Caco-2 (cell line): ENCODE measurements at regions not wholly inside any gene's neighbourhood (a gene's known extent, or its start where the extent isn't known, plus 50 kb on each side); places are given as distances from the start of the nearest gene placed in this dataset.

Experiments used
- BruUV-seq: library from RNA; stranded (reverse); fragments of 400-500 nt; replicated peaks from 2 replicates; lab custom pipeline; 2021; lab: Mats Ljungman, UMichigan
- CTCF ChIA-PET: fragments of 300-600 bp; sonication (Branson Sonifier 250); formaldehyde crosslinking; loops from one replicate; lab custom pipeline; 2022; ENCODE audit warnings: antibody characterized with exemption; lab: Charles Lee
- POLR2A ChIA-PET: fragments of 300-600 bp; sonication (Branson Sonifier 250); formaldehyde crosslinking; loops from one replicate; lab custom pipeline; 2022; ENCODE audit warnings: antibody characterized with exemption; lab: Charles Lee
- DNase-seq, 2 experiments: peaks; one replicate each; pipeline versions ENCODE4 v3.0.0 to v3.0.0-alpha.2; 2020 to 2022
- H3K27me3 ChIP-seq: replicated peaks from 2 replicates; pipeline ENCODE4 v1.6.0; 2011; ENCODE audit warnings: low read length; ENCODE audit not compliant: control insufficient read depth, insufficient read depth
- H3K36me3 ChIP-seq: 2 replicates; pipeline ENCODE4 v1.5.1; 2011; ENCODE audit warnings: low read length; ENCODE audit not compliant: control insufficient read depth, insufficient read depth
- H3K4me1 ChIP-seq: fragments of 250-450 bp; sonication (Bioruptor Pico); 2 replicates; pipeline ENCODE4 v1.5.1; 2020; ENCODE audit warnings: mild to moderate bottlenecking
- H3K4me3 ChIP-seq: 2 replicates; pipeline ENCODE4 v1.5.1; 2011; ENCODE audit warnings: low read depth, mild to moderate bottlenecking, control low read depth, low read length
- H3K9me3 ChIP-seq: fragments of 250-450 bp; sonication (Bioruptor Pico); 2 replicates; pipeline ENCODE4 v1.5.1; 2020; ENCODE audit warnings: mild to moderate bottlenecking, moderate library complexity
- H3K27ac Mint-ChIP-seq: one replicate; pipeline ENCODE4 v1.8.0; 2022; ENCODE audit warnings: mixed read lengths; ENCODE audit not compliant: unreplicated experiment
- H3K27me3 Mint-ChIP-seq: one replicate; pipeline ENCODE4 v1.8.0; 2022; ENCODE audit warnings: mixed read lengths; ENCODE audit not compliant: insufficient read depth, unreplicated experiment
- H3K36me3 Mint-ChIP-seq: one replicate; pipeline ENCODE4 v1.8.0; 2022; ENCODE audit warnings: mild to moderate bottlenecking, mixed read lengths; ENCODE audit not compliant: insufficient read depth, unreplicated experiment
- H3K4me1 Mint-ChIP-seq: one replicate; pipeline ENCODE4 v1.8.0; 2022; ENCODE audit warnings: low read depth, mixed read lengths; ENCODE audit not compliant: unreplicated experiment
- H3K4me3 Mint-ChIP-seq: one replicate; pipeline ENCODE4 v1.8.0; 2022; ENCODE audit warnings: mild to moderate bottlenecking, moderate library complexity, mixed read lengths; ENCODE audit not compliant: unreplicated experiment
- H3K9me3 Mint-ChIP-seq: one replicate; pipeline ENCODE4 v1.8.0; 2022; ENCODE audit warnings: mixed read lengths; ENCODE audit not compliant: unreplicated experiment
- CTCF ChIP-seq, 2 experiments: fragments of 200-600 bp in 1 of 2; IDR thresholded peaks; 1 replicate in 1 of 2; 2 replicates in 1 of 2; pipeline versions ENCODE4 v1.5.1 to v1.8.0; 2011 to 2022; ENCODE audit warnings: antibody characterized with exemption in 1 of 2, control low read depth in 1 of 2, inconsistent platforms in 1 of 2, low read depth in 1 of 2, low read length in 1 of 2, mild to moderate bottlenecking in 1 of 2, moderate library complexity in 1 of 2; ENCODE audit not compliant: insufficient read depth in 1 of 2, severe bottlenecking in 1 of 2, unreplicated experiment in 1 of 2
- intact Hi-C: fragments of 100-400 bp; cut with micrococcal nuclease; formaldehyde crosslinking; loops from one replicate; pipeline ENCODE4 v1.10.0; 2022; ENCODE audit not compliant: unreplicated experiment

GRCh38 chr11:126140926-126141280, 70.5 kb downstream of the RPUSD4 start:
- Histone ChIP-seq H3K27me3 (no peaks in the 10 kb centered on the region), H3K4me3 (no peak overlapping the region), H3K36me3 (no peaks in the 10 kb centered on the region), H3K4me1 (no peaks in the 10 kb centered on the region), H3K9me3 (no peaks in the 10 kb centered on the region; the same call in 1 of the 2 replicates)
- ChIA-PET CTCF (interaction anchor here (1.2 kb wide), 1 partner anchor 53 kb away, joined by 4 read pairs; no protein-coding TSS in a partner anchor), POLR2A (no interaction called here)
- no peaks in the 10 kb centered on the region for H3K27me3 Mint-ChIP-seq
- no TSS peak for BruUV-seq
- intact Hi-C loops: loop anchor here (1.0 to 5.0 kb wide), 3 partner anchors 46 to 219 kb away; no protein-coding TSS in a partner anchor
- TF ChIP-seq CTCF (IDR thresholded peaks at IDR 0.05; ENCODE audit: insufficient read depth in 1 of 2, low read depth in 1 of 2, low read length in 1 of 2, severe bottlenecking in 1 of 2, unreplicated experiment in 1 of 2): no peak
- no peaks in the 10 kb centered on the region for H3K36me3 Mint-ChIP-seq
- no peaks in the 10 kb centered on the region for H3K9me3 Mint-ChIP-seq
- no peaks in the 10 kb centered on the region for H3K4me1 Mint-ChIP-seq
- H3K4me3 Mint-ChIP-seq: no peak overlapping the region
- H3K27ac Mint-ChIP-seq: no peak overlapping the region
- no peak for DNase-seq

- DNase-seq: no peak
- H3K4me3 ChIP-seq: no peak overlapping the region
- H3K36me3 ChIP-seq: no peaks in the 10 kb centered on the region
- ChIA-PET POLR2A (no interaction called here), CTCF (interaction anchor here (0.8 to 1.2 kb wide), 2 partner anchors 20 to 54 kb away, joined by 3 to 4 read pairs; no protein-coding TSS in a partner anchor)
- no peaks in the 10 kb centered on the region for H3K36me3 Mint-ChIP-seq
- TF ChIP-seq CTCF (IDR thresholded peaks at IDR 0.05; ENCODE audit: insufficient read depth in 1 of 2, low read depth in 1 of 2, low read length in 1 of 2, severe bottlenecking in 1 of 2, unreplicated experiment in 1 of 2): no peak
- no peak overlapping the region for H3K4me3 Mint-ChIP-seq
- H3K27me3 ChIP-seq: no peaks in the 10 kb centered on the region
- H3K9me3 ChIP-seq: no peaks in the 10 kb centered on the region; the same call in 1 of the 2 replicates
- H3K9me3 Mint-ChIP-seq: no peaks in the 10 kb centered on the region
- no peaks in the 10 kb centered on the region for H3K4me1 Mint-ChIP-seq
- intact Hi-C loops: loop anchor here (2.0 to 5.0 kb wide), 2 partner anchors 46 to 218 kb away; no protein-coding TSS in a partner anchor
- no TSS peak for BruUV-seq
- H3K27me3 Mint-ChIP-seq: no peaks in the 10 kb centered on the region
- H3K4me1 ChIP-seq: no peaks in the 10 kb centered on the region
- no peak overlapping the region for H3K27ac Mint-ChIP-seq
Measured at GRCh38 chr11:126140201-126140925, 71.1 kb downstream of the RPUSD4 start.

DNA sequence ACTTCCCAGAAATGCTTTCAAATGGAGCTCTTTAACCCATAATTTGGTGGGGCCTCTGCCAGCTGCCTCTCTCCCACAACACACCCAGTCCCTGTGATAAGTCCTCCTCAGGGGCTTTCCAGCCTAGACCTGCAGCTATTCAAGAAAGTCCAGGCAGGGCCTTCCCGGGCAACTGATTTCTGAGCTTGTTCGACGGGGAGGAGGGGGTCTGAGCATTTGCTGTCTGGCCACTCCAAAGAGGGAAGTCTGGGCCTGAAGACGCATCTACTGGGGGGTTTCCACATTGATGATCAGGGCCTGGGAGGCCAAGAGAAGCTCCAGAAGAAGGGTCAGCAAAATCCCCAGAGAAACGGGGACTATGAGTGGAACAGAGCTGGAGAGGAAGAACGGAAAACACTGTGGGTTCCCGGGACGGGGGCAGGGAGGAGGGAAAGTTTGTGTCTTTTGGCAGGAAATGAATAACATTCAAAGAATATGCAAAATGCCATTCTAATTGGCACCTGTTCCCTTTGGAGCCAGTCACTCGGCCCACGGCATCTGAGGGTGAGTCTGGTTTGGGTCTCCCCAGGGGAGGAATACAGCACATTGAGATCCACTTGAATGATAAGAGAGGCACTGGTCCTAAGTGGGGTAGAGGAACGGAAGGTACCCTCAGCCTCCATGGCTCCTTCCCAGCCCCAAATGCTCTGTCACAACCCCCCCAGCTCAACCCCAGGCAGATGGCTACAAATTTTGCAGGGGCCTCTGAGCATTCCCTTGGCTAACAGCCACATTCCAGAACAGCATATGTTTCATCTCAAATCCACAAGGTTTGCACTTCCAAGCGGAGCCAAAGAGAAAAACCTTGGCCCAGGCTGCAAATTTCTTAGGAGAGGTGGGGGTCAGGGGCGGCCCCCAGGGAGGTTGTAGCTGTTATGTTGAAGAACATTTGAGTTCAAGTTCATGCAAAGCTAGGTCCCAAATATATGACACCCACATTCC, 72.0 kb downstream of the RPUSD4 start:
- intact Hi-C loops: loop anchor here (2.0 to 5.0 kb wide), 2 partner anchors 47 to 217 kb away; no protein-coding TSS in a partner anchor
- no peaks in the 10 kb centered on the region for H3K27me3 Mint-ChIP-seq
- BruUV-seq: no TSS peak
- no peaks in the 10 kb centered on the region for H3K9me3 Mint-ChIP-seq
- H3K4me3 Mint-ChIP-seq: no peak overlapping the region
- H3K4me1 Mint-ChIP-seq: no peaks in the 10 kb centered on the region
- POLR2A ChIA-PET: no interaction called here
- CTCF ChIA-PET: interaction anchor here (0.8 kb wide), 1 partner anchor 21 kb away, joined by 3 read pairs; no protein-coding TSS in a partner anchor
- no peak for TF ChIP-seq CTCF (IDR thresholded peaks at IDR 0.05; ENCODE audit: insufficient read depth in 1 of 2, low read depth in 1 of 2, low read length in 1 of 2, severe bottlenecking in 1 of 2, unreplicated experiment in 1 of 2)
- DNase-seq: no peak
- Histone ChIP-seq H3K4me3 (no peak overlapping the region), H3K9me3 (no peaks in the 10 kb centered on the region; the same call in 1 of the 2 replicates), H3K36me3 (no peaks in the 10 kb centered on the region), H3K4me1 (no peaks in the 10 kb centered on the region), H3K27me3 (no peaks in the 10 kb centered on the region)
- no peak overlapping the region for H3K27ac Mint-ChIP-seq
- H3K36me3 Mint-ChIP-seq: no peaks in the 10 kb centered on the region
